AG04450 (cell line): ENCODE measurements at regions not wholly inside any gene's neighbourhood (a gene's known extent, or its start where the extent isn't known, plus 50 kb on each side); places are given as distances from the start of the nearest gene placed in this dataset.
"Not testable (repeated sequence)": the region's sequence is repeated elsewhere in the genome, so short reads cannot be mapped to it uniquely, and the experiment has no call there.

Experiments
- CTCF ChIA-PET: fragments of 300-600, 350-600 bp; formaldehyde crosslinking; extraction: SDS; loops from one replicate; lab custom pipeline; 2022; ENCODE audit warnings: antibody characterized with exemption, inconsistent platforms; lab: Charles Lee
- POLR2A ChIA-PET: fragments of 350-600 bp; formaldehyde crosslinking; extraction: SDS; loops from one replicate; lab custom pipeline; 2021; ENCODE audit warnings: antibody characterized with exemption, inconsistent platforms; lab: Yijun Ruan, JAX
- DNase-seq: peaks from one replicate; pipeline ENCODE4 v3.0.0-alpha.2; 2011; ENCODE audit warnings: low read depth, low spot score
- H3K27ac ChIP-seq: one replicate; pipeline ENCODE4 v1.5.1; 2012; ENCODE audit warnings: low read depth, low read length, control low read depth
- H3K27me3 ChIP-seq: one replicate; pipeline ENCODE4 v1.6.0; 2012; ENCODE audit warnings: low read length; ENCODE audit not compliant: control insufficient read depth, insufficient read depth
- H3K4me3 ChIP-seq: 2 replicates; pipeline ENCODE4 v1.5.1; 2011; ENCODE audit warnings: mild to moderate bottlenecking, low read depth, low read length, control low read depth
- H3K9me3 ChIP-seq: 2 replicates; pipeline ENCODE4 v1.5.1; 2012; ENCODE audit warnings: low read length; ENCODE audit not compliant: control insufficient read depth, insufficient read depth
- CTCF ChIP-seq: IDR thresholded peaks from 2 replicates; pipeline ENCODE4 v1.5.1; 2011; ENCODE audit warnings: low read depth, low read length, control low read depth, inconsistent platforms

GRCh38 chr10:33859319-33860022, 525.0 kb upstream of the NRP1 start:
- TF ChIP-seq CTCF, result no peak
- no peaks in the 10 kb centered on the region for H3K9me3 ChIP-seq
- H3K27ac ChIP-seq, result no peak overlapping the region
- peaks cover 4% of the 10 kb centered on the region for H3K27me3 ChIP-seq
- CTCF ChIA-PET, result no interaction called here
- POLR2A ChIA-PET, result no interaction called here
- DNase-seq, result no peak
- H3K4me3 ChIP-seq, result no peak overlapping the region

GRCh38 chr10:33858326-33858725, 523.9 kb upstream of the NRP1 start:
- Histone ChIP-seq H3K4me3 (no peak overlapping the region), H3K27ac (no peak overlapping the region), H3K9me3 (peaks cover 3% of the 10 kb centered on the region; the same call in 1 of the 2 replicates), H3K27me3 (peaks cover 7% of the 10 kb centered on the region)
- no peak for DNase-seq
- TF ChIP-seq CTCF, result no peak
- ChIA-PET POLR2A (no interaction called here), CTCF (no interaction called here)

GRCh38 chr10:33853221-33853620, 518.8 kb upstream of the NRP1 start:
- H3K27me3 ChIP-seq, CTCF ChIA-PET, H3K4me3 ChIP-seq, H3K9me3 ChIP-seq, H3K27ac ChIP-seq, DNase-seq, POLR2A ChIA-PET: not testable (repeated sequence)

GRCh38 chr10:33843379-33843778, 508.9 kb upstream of the NRP1 start:
- DNase-seq, result no peak
- POLR2A ChIA-PET, result no interaction called here
- Histone ChIP-seq H3K9me3 (no peaks in the 10 kb centered on the region), H3K27me3 (peaks cover 3% of the 10 kb centered on the region), H3K4me3 (no peak overlapping the region), H3K27ac (no peak overlapping the region)
- CTCF ChIA-PET, result no interaction called here
- TF ChIP-seq CTCF, result no peak

GRCh38 chr10:33841678-33842077, 507.2 kb upstream of the NRP1 start:
- Histone ChIP-seq H3K27ac (no peak overlapping the region), H3K27me3 (peaks cover 6% of the 10 kb centered on the region), H3K4me3 (no peak overlapping the region), H3K9me3 (no peaks in the 10 kb centered on the region)
- ChIA-PET POLR2A (no interaction called here), CTCF (no interaction called here)
- no peak for TF ChIP-seq CTCF
- DNase-seq, result no peak
